Thoracic aorta (tissue), 2 donors: ENCODE measurements at regions not wholly inside any gene's neighbourhood (a gene's known extent, or its start where the extent isn't known, plus 50 kb on each side); places are given as distances from the start of the nearest gene placed in this dataset.

Experiments
- ATAC-seq: fragments of 150-250 bp; one replicate; pipeline ENCODE4 v1.8.0; 2017; ENCODE audit warnings: low read depth; ENCODE audit not compliant: insufficient number of reproducible peaks, low FRiP score
- DNase-seq: peaks from one replicate; pipeline ENCODE4 v3.0.0-alpha.2; 2020; ENCODE audit warnings: low spot score
- H3K27ac ChIP-seq, 2 donors: fragments of 200-600 bp; sonication (generic); 1 replicate in 1 of 2; 2 replicates in 1 of 2; pipeline ENCODE4 v1.5.1; 2016; ENCODE audit warnings: mild to moderate bottlenecking in 2 of 2, moderate library complexity in 2 of 2
- H3K27me3 ChIP-seq: fragments of 200-600 bp; sonication (generic); replicated peaks from 2 replicates; pipeline ENCODE4 v1.6.0; 2016; ENCODE audit warnings: mild to moderate bottlenecking; ENCODE audit not compliant: insufficient read depth
- H3K36me3 ChIP-seq: fragments of 200-600 bp; sonication (generic); one replicate; pipeline ENCODE4 v1.5.1; 2016
- H3K4me1 ChIP-seq, 2 donors: fragments of 200-600 bp; sonication (generic); 1 replicate in 1 of 2; 2 replicates in 1 of 2; pipeline versions ENCODE4 v1.5.1 to v1.6.0; 2016; ENCODE audit warnings: low read depth in 2 of 2, mild to moderate bottlenecking in 1 of 2; ENCODE audit not compliant: control insufficient read depth in 1 of 2
- H3K4me3 ChIP-seq: fragments of 200-600 bp; sonication (generic); 2 replicates; pipeline ENCODE4 v1.5.1; 2016; ENCODE audit warnings: mild to moderate bottlenecking
- H3K9me3 ChIP-seq: fragments of 200-600 bp; sonication (generic); 2 replicates; pipeline ENCODE4 v1.5.1; 2016
- CTCF ChIP-seq: fragments of 200-600 bp; sonication (generic); IDR thresholded peaks from one replicate; pipeline ENCODE4 v1.5.1; 2019; ENCODE audit warnings: antibody characterized with exemption

GRCh38 chr20:57065646-57066045 is 200.8 kb downstream of the BMP7 start:
- no peak overlapping the region for H3K4me3 ChIP-seq
- H3K4me1 ChIP-seq, result no peaks in the 10 kb centered on the region
- TF ChIP-seq CTCF, result no peak
- no peaks in the 10 kb centered on the region for H3K9me3 ChIP-seq
- no peaks in the 10 kb centered on the region for H3K36me3 ChIP-seq
- no peak overlapping the region for H3K27ac ChIP-seq
- DNase-seq, result no peak
- ATAC-seq, result no peak
- H3K27me3 ChIP-seq, result no peaks in the 10 kb centered on the region

- no peak for TF ChIP-seq CTCF
- Histone ChIP-seq H3K9me3 (no peaks in the 10 kb centered on the region), H3K27ac (no peak overlapping the region), H3K4me1 (no peaks in the 10 kb centered on the region), H3K27me3 (no peaks in the 10 kb centered on the region), H3K36me3 (no peaks in the 10 kb centered on the region), H3K4me3 (no peak overlapping the region)
- no peak for DNase-seq
- no peak for ATAC-seq
Observed at GRCh38 chr20:57066126-57066900, 200.1 kb downstream of the BMP7 start.

- Histone ChIP-seq H3K27me3 (no peaks in the 10 kb centered on the region), H3K36me3 (no peaks in the 10 kb centered on the region), H3K4me1 (no peaks in the 10 kb centered on the region), H3K4me3 (no peak overlapping the region), H3K9me3 (no peaks in the 10 kb centered on the region), H3K27ac (no peak overlapping the region)
- TF ChIP-seq CTCF, result no peak
- DNase-seq (no peak), ATAC-seq (no peak)
Observed at GRCh38 chr20:57069442-57069841, 197.0 kb downstream of the BMP7 start.

- Histone ChIP-seq H3K27me3 (no peaks in the 10 kb centered on the region), H3K4me3 (no peak overlapping the region), H3K9me3 (no peaks in the 10 kb centered on the region), H3K36me3 (no peaks in the 10 kb centered on the region), H3K27ac (no peak overlapping the region), H3K4me1 (no peaks in the 10 kb centered on the region)
- ATAC-seq (no peak), DNase-seq (no peak)
- TF ChIP-seq CTCF, result no peak
Observed at GRCh38 chr20:57070296-57070695, 196.1 kb downstream of the BMP7 start.

- TF ChIP-seq CTCF, result no peak
- H3K9me3 ChIP-seq, result no peaks in the 10 kb centered on the region
- H3K36me3 ChIP-seq, result no peaks in the 10 kb centered on the region
- H3K4me1 ChIP-seq, result no peaks in the 10 kb centered on the region
- ATAC-seq, result no peak
- no peak for DNase-seq
- no peak overlapping the region for H3K4me3 ChIP-seq
- no peak overlapping the region for H3K27ac ChIP-seq
- no peaks in the 10 kb centered on the region for H3K27me3 ChIP-seq
Observed at GRCh38 chr20:57071283-57071731, 195.1 kb downstream of the BMP7 start.
